ENCODE measurements at regions not wholly inside any gene's neighbourhood (a gene's known extent, or its start where the extent isn't known, plus 50 kb on each side); places are given as distances from the start of the nearest gene placed in this dataset.

- H3K27ac ChIP-seq: no peak overlapping the region
- intact Hi-C loops (cut with DNase I; ENCODE audit: low total_unique reads): no loop called here
- no peak overlapping the region for H3K4me3 ChIP-seq
- no peaks in the 10 kb centered on the region for H3K27me3 ChIP-seq
- TF ChIP-seq POLR2A (IDR thresholded peaks at IDR 0.05) (no peak), POLR2AphosphoS5 (IDR thresholded peaks at IDR 0.05) (no peak), CTCF (IDR thresholded peaks at IDR 0.05) (no peak), EP300 (IDR thresholded peaks at IDR 0.05; ENCODE audit: low read depth) (no peak)
- 59 to 60% methylated on average over 1 to 4 of the region's 4 CpGs for WGBS, 2 donors (ENCODE audit: low coverage in 1 of 2)
- no peak for DNase-seq
- peaks cover 0 to 3% (median 0%) of the 10 kb centered on the region in 4 donors for H3K4me1 ChIP-seq
- in situ Hi-C loops (cut with MboI; ENCODE audit: low pct_ligation_motif_present in 1 of 4, low pct_unique_long_range_greater_than_20kb in 1 of 4, low sequenced_read_pairs in 3 of 4): no loop called here
- H3K9me3 ChIP-seq: no peaks in the 10 kb centered on the region
- no peaks in the 10 kb centered on the region for H3K36me3 ChIP-seq
Observed at GRCh38 chr6:163739966-163740365, 325.4 kb downstream of the QKI start.

- in situ Hi-C loops (cut with MboI; ENCODE audit: low pct_ligation_motif_present in 1 of 4, low pct_unique_long_range_greater_than_20kb in 1 of 4, low sequenced_read_pairs in 3 of 4) (no loop called here), intact Hi-C loops (cut with DNase I; ENCODE audit: low total_unique reads) (no loop called here)
- Histone ChIP-seq H3K27me3 (no peaks in the 10 kb centered on the region), H3K4me3 (no peak overlapping the region), H3K4me1 (peaks cover 0 to 3% (median 0%) of the 10 kb centered on the region in 4 donors), H3K27ac (no peak overlapping the region), H3K36me3 (no peaks in the 10 kb centered on the region), H3K9me3 (no peaks in the 10 kb centered on the region)
- no peak for DNase-seq
- TF ChIP-seq POLR2A (IDR thresholded peaks at IDR 0.05): no peak
- no peak for TF ChIP-seq EP300 (IDR thresholded peaks at IDR 0.05; ENCODE audit: low read depth)
- no peak for TF ChIP-seq POLR2AphosphoS5 (IDR thresholded peaks at IDR 0.05)
- no peak for TF ChIP-seq CTCF (IDR thresholded peaks at IDR 0.05)
Observed at GRCh38 chr6:163739408-163739725, 324.8 kb downstream of the QKI start.

DNA sequence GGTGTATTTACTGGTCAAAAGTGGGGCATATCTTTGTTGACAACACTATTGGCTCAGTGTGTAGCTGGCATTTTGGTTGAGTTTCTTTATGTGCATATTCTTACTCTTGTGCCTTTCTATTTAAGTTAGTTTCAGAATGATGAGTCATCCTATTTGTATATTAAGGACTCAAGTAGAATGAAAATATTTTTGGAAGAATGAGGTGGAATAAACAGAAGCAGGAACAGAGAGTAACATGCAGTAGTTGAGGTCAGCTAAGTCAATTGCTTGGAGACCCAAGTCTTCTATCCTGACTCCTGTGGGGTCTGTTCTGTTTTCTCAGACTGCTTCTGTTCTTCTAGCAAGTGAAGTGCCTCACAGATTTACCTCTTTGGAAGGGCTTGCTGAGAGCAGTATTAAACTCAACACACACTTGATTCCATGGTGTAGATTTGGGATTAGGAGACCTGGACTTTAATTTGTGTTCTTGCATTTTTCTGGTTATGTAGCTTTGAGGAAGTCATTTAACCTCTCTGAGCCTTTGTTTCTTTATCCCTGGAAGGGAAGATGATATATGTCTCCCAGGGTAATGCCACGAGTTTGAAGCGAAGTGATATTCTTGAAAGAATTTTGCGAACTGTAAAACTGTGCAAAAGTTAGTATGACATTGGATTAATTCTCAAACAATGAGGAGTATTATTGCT is 324.3 kb downstream of the QKI start:
- TF ChIP-seq EP300 (IDR thresholded peaks at IDR 0.05; ENCODE audit: low read depth): no peak
- TF ChIP-seq POLR2A (IDR thresholded peaks at IDR 0.05): no peak
- TF ChIP-seq POLR2AphosphoS5 (IDR thresholded peaks at IDR 0.05): no peak
- TF ChIP-seq CTCF (IDR thresholded peaks at IDR 0.05): no peak
- Histone ChIP-seq H3K4me1 (peaks cover 0 to 3% (median 0%) of the 10 kb centered on the region in 4 donors), H3K27ac (no peak overlapping the region), H3K9me3 (no peaks in the 10 kb centered on the region), H3K36me3 (no peaks in the 10 kb centered on the region), H3K4me3 (no peak overlapping the region), H3K27me3 (no peaks in the 10 kb centered on the region)
- in situ Hi-C loops (cut with MboI; ENCODE audit: low pct_ligation_motif_present in 1 of 4, low pct_unique_long_range_greater_than_20kb in 1 of 4, low sequenced_read_pairs in 3 of 4): no loop called here
- WGBS, 2 donors (ENCODE audit: low coverage in 1 of 2): 71 to 82% methylated on average over 3 of the region's 3 CpGs
- DNase-seq: no peak
- intact Hi-C loops (cut with DNase I; ENCODE audit: low total_unique reads): no loop called here

GRCh38 chr6:163738304-163738703 is 323.8 kb downstream of the QKI start:
- peaks cover 0 to 3% (median under 1%) of the 10 kb centered on the region in 4 donors for H3K4me1 ChIP-seq
- 33 to 75% methylated on average over 1 to 3 of the region's 3 CpGs for WGBS, 2 donors (ENCODE audit: low coverage in 1 of 2)
- H3K4me3 ChIP-seq: no peak overlapping the region
- TF ChIP-seq CTCF (IDR thresholded peaks at IDR 0.05) (no peak), EP300 (IDR thresholded peaks at IDR 0.05; ENCODE audit: low read depth) (no peak), POLR2A (IDR thresholded peaks at IDR 0.05) (no peak), POLR2AphosphoS5 (IDR thresholded peaks at IDR 0.05) (no peak)
- intact Hi-C loops (cut with DNase I; ENCODE audit: low total_unique reads): no loop called here
- no peaks in the 10 kb centered on the region for H3K27me3 ChIP-seq
- in situ Hi-C loops (cut with MboI; ENCODE audit: low pct_ligation_motif_present in 1 of 4, low pct_unique_long_range_greater_than_20kb in 1 of 4, low sequenced_read_pairs in 3 of 4): no loop called here
- H3K9me3 ChIP-seq: no peaks in the 10 kb centered on the region
- H3K36me3 ChIP-seq: no peaks in the 10 kb centered on the region
- H3K27ac ChIP-seq: no peak overlapping the region
- DNase-seq: no peak
